Gastrocnemius medialis (tissue), 4 donors: ENCODE measurements at regions not wholly inside any gene's neighbourhood (a gene's known extent, or its start where the extent isn't known, plus 50 kb on each side); places are given as distances from the start of the nearest gene placed in this dataset.

Experiments used
- ATAC-seq, 2 donors: fragments of 150-250 bp; one replicate each; pipeline ENCODE4 v1.9.1; 2016
- DNase-seq, 2 donors: peaks; one replicate each; pipeline ENCODE4 v3.0.0-alpha.2; 2019
- H3K27ac ChIP-seq, 4 donors: fragments of 200-600 bp; sonication (generic); 1 replicate in 1 of 4; 2 replicates in 3 of 4; pipeline ENCODE4 v1.5.1; 2016 to 2018; ENCODE audit warnings: mild to moderate bottlenecking in 2 of 4, moderate library complexity in 1 of 4
- H3K27me3 ChIP-seq, 3 donors: fragments of 200-600 bp; sonication (generic) in 2 of 3; 1 replicate in 1 of 3; 2 replicates in 2 of 3; pipeline versions ENCODE4 v1.5.1 to v1.6.0; 2016 to 2019; ENCODE audit warnings: mild to moderate bottlenecking in 1 of 3, moderate library complexity in 1 of 3
- H3K36me3 ChIP-seq, 2 donors: fragments of 200-600 bp; sonication (generic) in 1 of 2; one replicate each; pipeline ENCODE4 v1.5.1; 2017 to 2018
- H3K4me1 ChIP-seq, 2 donors: fragments of 200-600 bp; sonication (generic) in 1 of 2; one replicate each; pipeline ENCODE4 v1.5.1; 2016 to 2017; ENCODE audit warnings: mild to moderate bottlenecking in 2 of 2
- H3K4me3 ChIP-seq, 4 donors: fragments of 200-600 bp; sonication (generic) in 3 of 4; 1 replicate in 1 of 4; 2 replicates in 3 of 4; pipeline ENCODE4 v1.5.1; 2016 to 2019; ENCODE audit warnings: mild to moderate bottlenecking in 2 of 4
- H3K9me3 ChIP-seq, 3 donors: fragments of 200-600 bp; sonication (generic) in 2 of 3; 1 replicate in 1 of 3; 2 replicates in 2 of 3; pipeline ENCODE4 v1.5.1; 2016 to 2019
- POLR2A ChIP-seq, 2 donors: fragments of 450-650 bp; IDR thresholded peaks; one replicate each; pipeline ENCODE4 v1.6.1; 2017; ENCODE audit warnings: antibody characterized with exemption in 2 of 2, mild to moderate bottlenecking in 2 of 2, moderate library complexity in 2 of 2
- in situ Hi-C, 4 donors: fragments of 200-750 bp; cut with MboI; loops; one replicate each; pipeline versions ENCODE4 v1.15.0 to v1.8.0; 2017; ENCODE audit warnings: low sequenced_read_pairs in 4 of 4
- intact Hi-C: fragments of 100-400 bp; cut with DNase I; formaldehyde crosslinking; loops from one replicate; pipeline ENCODE4 v1.15.1; 2023; ENCODE audit warnings: low total_unique reads
- TF ChIP-seq, protein P1 (sequence below), 5 experiments: fragments of 450-650 bp in 3 of 5; fragments of 200-600 bp in 2 of 5; sonication (generic) in 2 of 5; IDR thresholded peaks in 4 of 5; conservative IDR thresholded peaks in 1 of 5; 1 replicate in 4 of 5; 2 replicates in 1 of 5; pipeline ENCODE4 v1.5.1; 2016 to 2019; ENCODE audit warnings: antibody characterized with exemption in 5 of 5, mild to moderate bottlenecking in 3 of 5, moderate library complexity in 3 of 5

DNA sequence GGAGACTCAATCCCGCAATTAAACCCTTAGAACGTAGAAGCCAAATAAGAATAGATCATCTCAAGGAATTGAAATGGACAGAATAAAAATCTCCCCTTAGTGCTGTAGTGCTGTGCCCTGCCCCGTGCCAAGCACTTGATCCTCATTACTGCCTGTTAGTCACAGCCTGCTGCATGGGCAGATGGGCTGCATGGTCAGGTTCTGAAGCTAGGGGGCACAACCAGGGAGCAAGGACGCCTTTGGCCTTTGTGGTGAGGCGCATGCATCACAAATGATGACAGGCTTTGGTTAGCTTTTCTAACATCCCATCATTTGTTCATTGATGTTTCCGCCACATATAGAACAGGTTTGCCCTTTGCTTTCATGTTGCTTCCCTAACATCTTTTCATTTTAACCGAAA is 336.3 kb upstream of the ADAMTS9 start:
- H3K4me3 ChIP-seq: no peak overlapping the region
- DNase-seq: no peak
- peaks cover 0 to 10% of the 10 kb centered on the region in 2 donors for H3K4me1 ChIP-seq
- H3K36me3 ChIP-seq: no peaks in the 10 kb centered on the region
- TF ChIP-seq POLR2A (IDR thresholded peaks at IDR 0.05): no peak
- TF ChIP-seq, protein P1, sequence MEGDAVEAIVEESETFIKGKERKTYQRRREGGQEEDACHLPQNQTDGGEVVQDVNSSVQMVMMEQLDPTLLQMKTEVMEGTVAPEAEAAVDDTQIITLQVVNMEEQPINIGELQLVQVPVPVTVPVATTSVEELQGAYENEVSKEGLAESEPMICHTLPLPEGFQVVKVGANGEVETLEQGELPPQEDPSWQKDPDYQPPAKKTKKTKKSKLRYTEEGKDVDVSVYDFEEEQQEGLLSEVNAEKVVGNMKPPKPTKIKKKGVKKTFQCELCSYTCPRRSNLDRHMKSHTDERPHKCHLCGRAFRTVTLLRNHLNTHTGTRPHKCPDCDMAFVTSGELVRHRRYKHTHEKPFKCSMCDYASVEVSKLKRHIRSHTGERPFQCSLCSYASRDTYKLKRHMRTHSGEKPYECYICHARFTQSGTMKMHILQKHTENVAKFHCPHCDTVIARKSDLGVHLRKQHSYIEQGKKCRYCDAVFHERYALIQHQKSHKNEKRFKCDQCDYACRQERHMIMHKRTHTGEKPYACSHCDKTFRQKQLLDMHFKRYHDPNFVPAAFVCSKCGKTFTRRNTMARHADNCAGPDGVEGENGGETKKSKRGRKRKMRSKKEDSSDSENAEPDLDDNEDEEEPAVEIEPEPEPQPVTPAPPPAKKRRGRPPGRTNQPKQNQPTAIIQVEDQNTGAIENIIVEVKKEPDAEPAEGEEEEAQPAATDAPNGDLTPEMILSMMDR (IDR thresholded peaks at IDR 0.05 in 4 of 5, conservative IDR thresholded peaks at IDR 0.05 in 1 of 5): no peak
- H3K9me3 ChIP-seq: no peaks in the 10 kb centered on the region
- intact Hi-C loops (no loop called here), in situ Hi-C loops (no loop called here)
- ATAC-seq: no peak
- no peaks in the 10 kb centered on the region for H3K27me3 ChIP-seq
- no peak overlapping the region for H3K27ac ChIP-seq

DNA sequence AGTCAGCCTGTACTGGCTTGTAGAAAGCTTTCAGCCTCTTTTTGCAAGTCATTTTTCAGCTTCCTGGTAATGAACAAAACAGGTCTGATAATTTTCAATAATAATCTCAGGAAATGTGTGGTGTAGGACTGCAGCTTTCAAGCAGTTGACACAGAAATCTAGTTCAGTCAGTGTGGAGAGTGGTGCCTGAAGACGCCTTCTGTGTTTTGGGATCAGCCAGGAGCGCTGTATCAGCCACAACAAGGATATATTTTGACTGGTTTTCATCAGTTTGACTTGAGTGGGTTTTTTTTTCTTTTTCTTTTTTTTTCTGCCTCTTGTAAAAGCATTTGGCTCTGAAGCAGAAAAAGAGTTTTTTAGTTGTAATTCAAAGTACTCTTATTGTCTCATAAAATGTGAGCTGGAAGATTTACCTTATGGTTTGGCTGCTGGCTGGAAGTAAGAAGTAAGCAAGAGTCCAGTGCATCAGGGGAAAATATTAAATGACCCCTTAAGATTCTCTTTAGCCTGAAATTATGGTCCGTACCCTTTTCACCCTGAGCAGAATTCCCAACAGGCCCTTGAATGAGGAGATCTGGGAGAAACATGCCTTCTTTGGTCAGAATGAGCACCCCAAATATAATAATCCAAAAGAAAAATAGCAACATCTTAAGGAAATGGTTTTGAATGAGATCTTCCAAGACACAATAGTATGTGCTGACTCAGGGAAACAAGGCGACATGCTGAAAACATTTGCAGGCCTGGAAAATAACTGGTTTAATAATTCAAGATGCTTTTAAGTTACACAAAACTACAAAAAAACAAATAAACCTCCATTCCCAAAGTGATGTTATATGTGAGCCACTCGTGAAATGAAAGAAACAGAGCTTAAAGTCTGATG is 332.7 kb upstream of the ADAMTS9 start:
- peak in 1 of 2 donors; percentile 47 for ATAC-seq
- no peaks in the 10 kb centered on the region for H3K9me3 ChIP-seq
- no peaks in the 10 kb centered on the region for H3K36me3 ChIP-seq
- TF ChIP-seq, protein P1 (IDR thresholded peaks at IDR 0.05 in 4 of 5, conservative IDR thresholded peaks at IDR 0.05 in 1 of 5): no peak
- no peak for TF ChIP-seq POLR2A (IDR thresholded peaks at IDR 0.05)
- peak overlapping the region in 1 of 4 donors; percentile 10 for H3K27ac ChIP-seq
- DNase-seq: no peak
- H3K4me3 ChIP-seq: no peak overlapping the region
- intact Hi-C loops: no loop called here
- no peaks in the 10 kb centered on the region for H3K27me3 ChIP-seq
- in situ Hi-C loops: no loop called here
- H3K4me1 ChIP-seq: peaks cover 0 to 10% of the 10 kb centered on the region in 2 donors

DNA sequence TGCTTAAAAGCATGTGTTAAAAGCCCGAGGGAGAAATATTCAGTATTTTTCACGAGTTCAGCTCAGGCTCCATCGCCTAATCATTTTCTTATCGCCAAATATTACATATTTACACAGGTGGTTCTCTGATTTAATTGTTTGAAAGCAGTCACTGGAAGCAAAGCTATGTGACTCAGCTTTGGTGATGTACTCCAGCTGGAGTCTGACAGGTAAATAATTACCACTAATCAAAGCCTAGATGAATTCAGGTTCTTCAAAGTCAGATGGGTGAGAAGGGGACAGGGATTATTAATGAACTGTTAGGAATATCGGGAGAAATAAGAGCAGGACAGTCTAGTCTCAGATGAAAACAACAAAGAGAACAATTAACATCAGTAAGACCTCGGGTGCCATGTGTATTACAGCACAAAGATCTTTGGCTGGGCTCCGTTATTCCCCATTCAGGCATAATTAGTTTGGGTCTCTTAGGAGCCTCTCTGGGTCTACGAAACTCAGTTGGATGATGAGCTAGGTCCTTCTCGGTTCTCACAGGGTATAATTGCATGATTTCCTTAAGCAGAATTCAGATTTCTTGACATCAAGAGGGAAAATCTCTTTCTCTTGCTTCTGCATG is 331.7 kb upstream of the ADAMTS9 start:
- H3K4me3 ChIP-seq: no peak overlapping the region
- H3K27me3 ChIP-seq: no peaks in the 10 kb centered on the region
- H3K27ac ChIP-seq: no peak overlapping the region
- TF ChIP-seq, protein P1 (IDR thresholded peaks at IDR 0.05 in 4 of 5, conservative IDR thresholded peaks at IDR 0.05 in 1 of 5): no peak
- TF ChIP-seq POLR2A (IDR thresholded peaks at IDR 0.05): no peak
- ATAC-seq (no peak), DNase-seq (no peak)
- intact Hi-C loops (no loop called here), in situ Hi-C loops (no loop called here)
- H3K36me3 ChIP-seq: no peaks in the 10 kb centered on the region
- no peaks in the 10 kb centered on the region for H3K9me3 ChIP-seq
- peaks cover 0 to 10% of the 10 kb centered on the region in 2 donors for H3K4me1 ChIP-seq

DNA sequence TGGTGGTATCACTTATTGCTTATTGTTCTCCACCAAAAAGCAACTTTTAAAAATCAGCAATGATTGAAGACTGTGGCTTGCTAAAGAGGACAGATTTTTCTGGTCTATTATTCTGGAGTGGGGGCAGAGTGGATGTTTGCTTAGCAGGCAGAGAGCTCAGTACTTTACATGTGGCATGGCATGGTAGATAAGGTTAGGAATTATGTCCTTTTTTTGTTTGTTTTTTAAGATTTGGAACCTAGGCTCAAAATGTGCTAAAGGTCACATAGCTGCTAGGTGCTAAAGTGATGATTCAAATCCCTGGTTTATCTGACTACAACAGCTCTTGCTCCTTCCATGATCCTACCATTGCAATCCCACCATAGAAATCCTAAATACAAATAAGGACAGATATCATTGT is 331.0 kb upstream of the ADAMTS9 start:
- intact Hi-C loops: no loop called here
- H3K4me1 ChIP-seq: peaks cover 0 to 10% of the 10 kb centered on the region in 2 donors
- in situ Hi-C loops: no loop called here
- DNase-seq (no peak), ATAC-seq (no peak)
- no peaks in the 10 kb centered on the region for H3K36me3 ChIP-seq
- no peaks in the 10 kb centered on the region for H3K9me3 ChIP-seq
- no peak overlapping the region for H3K27ac ChIP-seq
- H3K4me3 ChIP-seq: no peak overlapping the region
- no peak for TF ChIP-seq POLR2A (IDR thresholded peaks at IDR 0.05)
- TF ChIP-seq, protein P1 (IDR thresholded peaks at IDR 0.05 in 4 of 5, conservative IDR thresholded peaks at IDR 0.05 in 1 of 5): no peak
- no peaks in the 10 kb centered on the region for H3K27me3 ChIP-seq
